ENCODE measurements at regions not wholly inside any gene's neighbourhood (a gene's known extent, or its start where the extent isn't known, plus 50 kb on each side); places are given as distances from the start of the nearest gene placed in this dataset.

DNA sequence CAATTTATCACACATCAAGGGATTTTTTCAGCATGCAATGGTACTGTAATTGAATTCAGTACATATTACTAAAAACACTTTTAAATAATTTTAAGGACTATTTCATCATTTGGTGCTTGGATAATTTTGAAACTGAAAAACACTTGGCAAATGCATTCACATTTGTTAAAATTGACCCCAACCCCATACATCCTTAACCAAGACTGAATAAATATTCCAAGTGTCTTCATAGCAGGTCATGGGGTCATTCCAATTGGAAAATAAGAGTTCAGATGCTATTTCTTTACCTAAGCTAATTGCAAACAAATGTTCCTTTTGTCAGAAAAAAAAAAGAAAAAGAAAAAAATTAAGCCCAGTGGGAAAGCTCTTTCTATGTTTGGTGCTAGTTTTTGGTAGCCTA lies 516.4 kb upstream of the SPRY2 start:
- no peaks in the 10 kb centered on the region for H3K4me1 ChIP-seq (ENCODE audit: control insufficient read depth, extremely low read depth, insufficient read depth, low read length)

More for the DNA sequence above, 516.4 kb upstream of the SPRY2 start:
- intact Hi-C loops (cut with micrococcal nuclease): no loop called here
- Histone ChIP-seq H3K9me3 (replicated peaks; ENCODE audit: control insufficient read depth, insufficient read depth, low read length) (no peaks in the 10 kb centered on the region), H3K9ac (replicated peaks; ENCODE audit: extremely low read depth, insufficient read depth, low read length) (no peak overlapping the region), H2AFZ (ENCODE audit: low read depth, low read length) (no peak overlapping the region), H3K9me1 (replicated peaks; ENCODE audit: control insufficient read depth, extremely low read depth, insufficient read depth, low read length) (no peaks in the 10 kb centered on the region), H3K27ac (ENCODE audit: insufficient read depth, low read depth, low read length) (no peak overlapping the region), H3K27me3 (ENCODE audit: control insufficient read depth in 2 of 2, insufficient read depth in 2 of 2, low read length in 2 of 2) (no peaks in the 10 kb centered on the region), H3K4me3 (replicated peaks in 1 of 3; ENCODE audit: insufficient read depth in 1 of 3, low read depth in 1 of 3, low read length in 3 of 3) (no peak overlapping the region), H3K36me3 (ENCODE audit: control insufficient read depth in 2 of 2, extremely low read depth in 1 of 2, insufficient read depth in 2 of 2, low read length in 2 of 2) (no peaks in the 10 kb centered on the region), H3K79me2 (ENCODE audit: control insufficient read depth, insufficient read depth, low read length) (no peaks in the 10 kb centered on the region), H3K4me2 (ENCODE audit: insufficient read depth, low read length) (no peak overlapping the region), H4K20me1 (replicated peaks; ENCODE audit: control insufficient read depth, extremely low read depth, insufficient read depth, low read length) (no peaks in the 10 kb centered on the region)
- ChIA-PET CTCF (interaction anchor here (1.3 kb wide), 1 partner anchor 10 kb away, joined by 3 read pairs; no protein-coding TSS in a partner anchor), POLR2A (no interaction called here)
- no TSS peak for BruUV-seq (replicated peaks)
- dilution Hi-C loops (cut with MboI; ENCODE audit: extremely low pct_ligation_motif_present, low sequenced_read_pairs): no loop called here
- FAIRE-seq: no peak
- TF ChIP-seq JUN (IDR thresholded peaks at IDR 0.05; ENCODE audit: borderline replicate concordance, insufficient read depth, insufficient read length, low read depth) (no peak), POLR2A (IDR thresholded peaks at IDR 0.05; ENCODE audit: low read depth, low read length) (no peak), GATA2 (IDR thresholded peaks at IDR 0.05; ENCODE audit: insufficient read depth, insufficient read length, low read depth, low read length) (no peak), EZH2 (IDR thresholded peaks at IDR 0.05; ENCODE audit: borderline replicate concordance, low read depth, low read length, severe bottlenecking) (no peak), POLR2AphosphoS5 (IDR thresholded peaks at IDR 0.05; ENCODE audit: insufficient read depth, low read depth, low read length) (no peak), FOS (IDR thresholded peaks at IDR 0.05; ENCODE audit: borderline replicate concordance, insufficient read depth, low read length) (no peak), MYC (IDR thresholded peaks at IDR 0.05; ENCODE audit: low read depth, low read length) (no peak)
- TF ChIP-seq, protein P1, sequence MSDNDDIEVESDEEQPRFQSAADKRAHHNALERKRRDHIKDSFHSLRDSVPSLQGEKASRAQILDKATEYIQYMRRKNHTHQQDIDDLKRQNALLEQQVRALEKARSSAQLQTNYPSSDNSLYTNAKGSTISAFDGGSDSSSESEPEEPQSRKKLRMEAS (IDR thresholded peaks at IDR 0.05; ENCODE audit: insufficient read depth, insufficient read length): no peak
- TF ChIP-seq, protein P2, sequence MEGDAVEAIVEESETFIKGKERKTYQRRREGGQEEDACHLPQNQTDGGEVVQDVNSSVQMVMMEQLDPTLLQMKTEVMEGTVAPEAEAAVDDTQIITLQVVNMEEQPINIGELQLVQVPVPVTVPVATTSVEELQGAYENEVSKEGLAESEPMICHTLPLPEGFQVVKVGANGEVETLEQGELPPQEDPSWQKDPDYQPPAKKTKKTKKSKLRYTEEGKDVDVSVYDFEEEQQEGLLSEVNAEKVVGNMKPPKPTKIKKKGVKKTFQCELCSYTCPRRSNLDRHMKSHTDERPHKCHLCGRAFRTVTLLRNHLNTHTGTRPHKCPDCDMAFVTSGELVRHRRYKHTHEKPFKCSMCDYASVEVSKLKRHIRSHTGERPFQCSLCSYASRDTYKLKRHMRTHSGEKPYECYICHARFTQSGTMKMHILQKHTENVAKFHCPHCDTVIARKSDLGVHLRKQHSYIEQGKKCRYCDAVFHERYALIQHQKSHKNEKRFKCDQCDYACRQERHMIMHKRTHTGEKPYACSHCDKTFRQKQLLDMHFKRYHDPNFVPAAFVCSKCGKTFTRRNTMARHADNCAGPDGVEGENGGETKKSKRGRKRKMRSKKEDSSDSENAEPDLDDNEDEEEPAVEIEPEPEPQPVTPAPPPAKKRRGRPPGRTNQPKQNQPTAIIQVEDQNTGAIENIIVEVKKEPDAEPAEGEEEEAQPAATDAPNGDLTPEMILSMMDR (IDR thresholded peaks at IDR 0.05; ENCODE audit: extremely low read depth in 1 of 2, insufficient read depth in 1 of 2, low read depth in 1 of 2, low read length in 2 of 2): no peak
- DNase-seq (ENCODE audit: low read depth, low spot score): no peak

All from endothelial cell of umbilical vein (primary cell).